ENCODE measurements at regions not wholly inside any gene's neighbourhood (a gene's known extent, or its start where the extent isn't known, plus 50 kb on each side); places are given as distances from the start of the nearest gene placed in this dataset.
A peak's percentile ranks its signal among the peaks of the same experiment; 100 is the strongest.

DNA sequence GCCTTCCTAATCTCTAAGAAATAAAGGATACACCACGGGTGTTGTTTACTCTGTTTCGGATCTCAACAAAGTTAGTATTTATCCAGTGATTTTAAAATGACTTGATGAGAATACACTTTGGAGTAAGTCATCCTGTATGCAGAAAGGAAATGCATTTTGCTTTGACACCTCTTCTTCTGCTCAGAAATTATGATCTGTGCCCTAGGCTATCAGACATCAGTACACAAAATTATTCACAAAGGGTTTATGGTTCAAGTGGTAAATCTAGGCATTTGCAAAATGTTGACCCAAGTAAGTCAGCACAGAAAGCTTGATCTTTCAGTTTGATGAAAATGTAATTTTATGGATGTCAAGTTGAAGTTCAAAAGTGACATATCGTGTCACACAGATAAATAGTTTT is 248.5 kb downstream of the ATP23 start:
- TF ChIP-seq, protein P1, sequence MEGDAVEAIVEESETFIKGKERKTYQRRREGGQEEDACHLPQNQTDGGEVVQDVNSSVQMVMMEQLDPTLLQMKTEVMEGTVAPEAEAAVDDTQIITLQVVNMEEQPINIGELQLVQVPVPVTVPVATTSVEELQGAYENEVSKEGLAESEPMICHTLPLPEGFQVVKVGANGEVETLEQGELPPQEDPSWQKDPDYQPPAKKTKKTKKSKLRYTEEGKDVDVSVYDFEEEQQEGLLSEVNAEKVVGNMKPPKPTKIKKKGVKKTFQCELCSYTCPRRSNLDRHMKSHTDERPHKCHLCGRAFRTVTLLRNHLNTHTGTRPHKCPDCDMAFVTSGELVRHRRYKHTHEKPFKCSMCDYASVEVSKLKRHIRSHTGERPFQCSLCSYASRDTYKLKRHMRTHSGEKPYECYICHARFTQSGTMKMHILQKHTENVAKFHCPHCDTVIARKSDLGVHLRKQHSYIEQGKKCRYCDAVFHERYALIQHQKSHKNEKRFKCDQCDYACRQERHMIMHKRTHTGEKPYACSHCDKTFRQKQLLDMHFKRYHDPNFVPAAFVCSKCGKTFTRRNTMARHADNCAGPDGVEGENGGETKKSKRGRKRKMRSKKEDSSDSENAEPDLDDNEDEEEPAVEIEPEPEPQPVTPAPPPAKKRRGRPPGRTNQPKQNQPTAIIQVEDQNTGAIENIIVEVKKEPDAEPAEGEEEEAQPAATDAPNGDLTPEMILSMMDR (conservative IDR thresholded peaks at IDR 0.05; ENCODE audit: control insufficient read depth, insufficient read depth, low read depth, low read length), result no peak
- H3K4me3 ChIP-seq (ENCODE audit: control insufficient read depth, low read depth, low read length), result no peak overlapping the region
- no peak for DNase-seq (ENCODE audit: low read depth)

DNA sequence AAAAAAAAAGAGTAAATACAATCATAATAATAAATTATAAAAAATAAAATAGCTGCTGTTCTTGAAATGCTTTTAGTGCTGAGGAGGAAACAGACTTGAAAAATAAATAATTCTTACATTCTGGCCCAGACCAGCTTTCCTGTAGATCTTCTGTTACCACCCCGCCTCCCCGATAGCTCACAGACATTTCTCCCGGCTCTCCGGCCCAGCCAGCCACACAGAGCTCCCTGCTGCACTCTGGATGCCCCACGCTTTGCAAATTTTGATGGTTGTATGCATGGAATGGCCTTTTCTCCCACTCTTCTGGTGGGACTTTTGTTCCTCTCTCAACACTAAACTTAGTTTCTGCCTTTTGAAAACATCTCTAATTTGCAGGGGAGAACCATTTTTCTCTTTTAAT is 249.3 kb downstream of the ATP23 start:
- H3K4me3 ChIP-seq (ENCODE audit: control insufficient read depth, low read depth, low read length), result no peak overlapping the region
- TF ChIP-seq, protein P1 (conservative IDR thresholded peaks at IDR 0.05; ENCODE audit: control insufficient read depth, insufficient read depth, low read depth, low read length), result no peak
- DNase-seq (ENCODE audit: low read depth), result no peak

DNA sequence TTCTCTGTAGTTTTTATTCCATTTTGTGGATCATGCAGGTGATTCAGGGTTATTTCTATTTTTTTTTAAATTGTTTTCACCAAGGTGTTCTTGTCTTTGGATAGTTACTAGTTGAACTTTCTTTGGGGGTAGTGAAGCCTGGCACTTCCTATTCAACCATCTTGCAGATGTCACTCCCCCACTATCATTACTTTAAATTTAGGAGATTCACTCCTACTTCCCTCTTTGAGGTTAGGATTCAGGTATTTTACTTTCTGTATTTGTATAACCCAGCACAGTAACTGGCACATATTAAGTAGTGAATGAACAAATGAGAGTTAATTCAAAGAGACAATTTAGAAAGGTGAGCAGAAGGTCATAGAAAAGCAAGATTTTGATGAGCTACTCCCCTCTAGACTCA is 255.6 kb downstream of the ATP23 start:
- TF ChIP-seq, protein P1 (conservative IDR thresholded peaks at IDR 0.05; ENCODE audit: control insufficient read depth, insufficient read depth, low read depth, low read length), result no peak
- no peak overlapping the region for H3K4me3 ChIP-seq (ENCODE audit: control insufficient read depth, low read depth, low read length)
- DNase-seq (ENCODE audit: low read depth), result no peak

DNA sequence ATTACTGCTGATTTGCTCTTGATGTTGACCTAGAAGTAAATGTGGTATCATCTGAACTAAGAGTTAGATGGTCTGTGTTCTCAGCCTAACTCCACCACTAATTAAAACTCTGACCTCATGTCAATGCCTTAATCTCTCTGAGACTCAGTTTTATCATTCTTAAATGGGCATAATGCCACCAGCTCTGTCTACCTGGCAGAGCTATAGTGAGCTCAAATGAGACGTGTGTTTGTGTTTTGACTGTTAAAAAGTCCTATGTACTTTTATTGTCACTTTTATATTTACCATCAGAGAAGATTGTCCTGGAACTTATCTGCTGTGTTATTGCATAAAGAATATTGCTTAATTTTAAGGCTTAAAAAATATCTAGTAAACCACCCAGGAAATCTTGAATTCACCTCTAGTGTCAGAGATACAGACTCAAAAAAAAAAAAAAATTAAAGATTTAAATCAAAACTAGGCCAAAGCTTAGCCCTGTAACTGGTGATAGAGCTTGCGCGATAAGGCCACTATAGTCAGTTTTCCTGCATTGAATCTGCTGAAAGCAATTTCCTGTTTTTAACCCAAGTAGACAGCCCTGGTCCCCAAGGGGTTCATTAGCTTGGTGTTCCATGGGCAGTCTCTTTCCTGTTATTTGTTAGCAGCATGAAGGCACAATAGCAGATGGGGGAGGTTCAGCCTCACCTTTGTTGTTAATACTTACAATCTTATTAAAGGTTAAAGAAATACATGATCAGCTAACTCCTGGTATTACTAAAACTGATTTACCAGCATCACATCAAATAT is 261.8 kb downstream of the ATP23 start:
- DNase-seq (ENCODE audit: low read depth), result peak; percentile 2
- TF ChIP-seq, protein P1 (conservative IDR thresholded peaks at IDR 0.05; ENCODE audit: control insufficient read depth, insufficient read depth, low read depth, low read length), result no peak

DNA sequence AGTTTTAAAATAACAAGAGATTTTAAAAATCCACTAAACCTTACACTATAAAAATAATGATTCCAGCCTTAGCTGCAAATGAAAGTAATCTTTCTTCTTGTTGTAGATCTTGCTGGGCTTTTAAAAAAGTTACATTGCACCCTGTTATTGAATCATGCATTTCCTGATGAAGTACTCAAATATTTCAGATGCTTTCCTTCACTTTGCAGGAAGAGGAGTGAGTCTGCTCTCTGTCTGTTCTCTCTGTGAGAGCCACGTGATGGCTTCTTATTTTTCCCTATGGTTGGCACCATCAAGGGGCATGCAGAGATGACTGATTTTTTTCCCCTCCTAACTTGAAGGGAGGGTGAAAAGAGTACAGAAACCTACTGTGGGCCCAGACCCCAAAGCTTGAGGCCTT is 262.7 kb downstream of the ATP23 start:
- DNase-seq (ENCODE audit: low read depth), result peak; percentile 4
- TF ChIP-seq, protein P1 (conservative IDR thresholded peaks at IDR 0.05; ENCODE audit: control insufficient read depth, insufficient read depth, low read depth, low read length), result no peak
- H3K4me3 ChIP-seq (ENCODE audit: control insufficient read depth, low read depth, low read length), result no peak overlapping the region

More for the DNA sequence above, 261.8 kb downstream of the ATP23 start:
- H3K4me3 ChIP-seq (ENCODE audit: control insufficient read depth, low read depth, low read length), result no peak overlapping the region

DNA sequence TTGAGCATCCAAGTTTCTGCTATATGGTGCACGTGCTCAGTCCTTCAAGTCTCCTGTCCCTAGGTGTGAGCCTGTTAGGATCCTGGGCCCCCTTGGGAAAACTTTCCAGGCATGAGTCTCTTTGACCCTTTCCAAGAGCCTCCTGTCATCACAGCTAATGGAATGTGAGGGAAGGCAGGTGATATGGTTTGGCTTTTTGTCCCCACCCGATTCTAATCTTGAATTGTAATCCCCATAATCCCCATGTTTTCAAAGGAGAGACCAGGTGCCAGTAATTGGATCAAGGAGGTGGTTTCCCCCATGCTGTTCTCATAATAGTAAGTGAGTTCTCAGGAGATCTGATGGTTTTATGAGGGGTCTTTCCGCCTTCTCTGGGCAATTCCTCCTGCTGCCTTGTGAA is 265.5 kb downstream of the ATP23 start:
- H3K4me3 ChIP-seq (ENCODE audit: control insufficient read depth, low read depth, low read length), result no peak overlapping the region
- no peak for DNase-seq (ENCODE audit: low read depth)
- TF ChIP-seq, protein P1 (conservative IDR thresholded peaks at IDR 0.05; ENCODE audit: control insufficient read depth, insufficient read depth, low read depth, low read length), result no peak

Measured in fibroblast of mammary gland (primary cell).